GM19468 (cell line): ENCODE measurements at regions not wholly inside any gene's neighbourhood (a gene's known extent, or its start where the extent isn't known, plus 50 kb on each side); places are given as distances from the start of the nearest gene placed in this dataset.

Source experiments
- ATAC-seq: cut with Tn5 transposase; IDR thresholded peaks from one replicate; pipeline ENCODE4 v1.9.1; 2021; ENCODE audit warnings: mild to moderate bottlenecking, moderate library complexity, moderate number of reproducible peaks; ENCODE audit not compliant: unreplicated experiment; ENCODE audit errors: extremely low read depth

DNA sequence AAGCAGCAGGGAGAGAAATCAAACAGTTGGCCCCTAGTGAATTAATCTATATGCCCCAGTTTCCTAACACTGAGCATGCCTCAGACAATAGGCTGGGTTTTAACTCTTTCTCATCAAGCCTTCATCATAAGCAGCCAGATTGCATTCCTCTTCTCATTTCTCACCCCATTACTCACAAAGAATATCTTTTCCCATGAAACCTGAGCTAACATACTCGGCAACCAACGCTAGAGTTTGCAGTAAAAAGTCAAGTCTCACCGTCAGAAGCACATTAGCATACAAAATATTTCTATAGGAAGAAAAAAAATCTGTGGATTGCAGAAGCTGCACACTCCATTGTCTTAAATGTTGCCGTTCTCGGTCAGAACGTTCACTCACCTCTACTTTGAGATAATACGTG is 429.9 kb upstream of the ARID1B start:
- no peak for ATAC-seq

DNA sequence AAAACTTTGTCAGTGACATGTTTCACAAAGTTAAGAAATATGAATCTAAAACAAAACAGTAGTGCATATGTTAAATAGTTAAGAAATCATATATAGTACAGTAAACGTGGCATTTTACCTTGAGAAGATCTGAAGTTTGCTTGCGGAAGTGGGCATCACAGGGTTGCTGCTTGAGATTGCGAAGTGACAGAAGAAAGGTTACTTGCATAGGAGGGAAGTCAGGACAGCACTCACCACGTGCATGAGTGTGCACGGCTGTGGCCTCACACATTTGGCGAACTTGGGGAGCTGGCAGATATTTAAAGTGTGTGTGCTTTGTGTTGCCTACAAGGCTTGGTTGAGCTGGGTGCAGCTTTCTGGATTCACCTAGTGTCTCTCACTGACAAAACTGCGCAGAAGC is 431.5 kb upstream of the ARID1B start:
- no peak for ATAC-seq

DNA sequence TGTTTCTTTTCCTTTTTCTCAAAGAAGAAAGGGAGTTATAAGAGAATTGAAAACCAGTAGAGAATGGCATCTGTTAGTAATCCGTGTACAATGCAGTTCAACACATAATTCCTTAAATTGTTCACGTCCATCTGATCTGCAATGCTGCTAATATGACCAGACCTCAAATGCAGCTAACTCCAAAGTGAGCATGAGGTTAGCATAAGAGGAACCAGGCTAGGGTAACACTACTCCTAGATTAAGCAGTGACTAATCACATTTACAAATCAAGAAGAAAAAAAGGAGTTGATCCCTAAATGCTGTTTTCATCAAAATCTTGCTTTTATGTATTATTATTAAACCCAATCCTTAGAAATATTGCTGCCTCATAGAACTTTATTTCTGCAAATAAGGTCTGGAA is 432.7 kb upstream of the ARID1B start:
- ATAC-seq: no peak

DNA sequence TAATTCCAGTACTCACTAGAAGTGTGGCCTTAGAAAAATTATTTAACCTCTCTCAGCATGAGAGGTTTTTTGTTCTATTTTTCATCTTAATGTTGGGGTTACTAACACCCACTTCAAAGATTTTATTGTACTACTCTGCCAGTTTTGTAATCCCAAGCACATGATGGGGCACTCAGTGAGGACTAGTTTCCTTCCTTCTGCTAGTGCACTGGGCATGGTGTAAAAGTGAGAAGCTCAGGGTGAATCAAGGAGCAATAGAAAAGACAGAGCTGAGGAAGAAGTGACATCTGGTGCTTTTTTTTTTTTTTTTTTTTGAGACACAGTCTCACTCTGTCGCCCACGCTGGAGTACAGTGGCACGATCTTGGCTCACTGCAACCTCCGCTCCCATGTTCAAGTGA is 439.4 kb upstream of the ARID1B start:
- ATAC-seq: no peak

DNA sequence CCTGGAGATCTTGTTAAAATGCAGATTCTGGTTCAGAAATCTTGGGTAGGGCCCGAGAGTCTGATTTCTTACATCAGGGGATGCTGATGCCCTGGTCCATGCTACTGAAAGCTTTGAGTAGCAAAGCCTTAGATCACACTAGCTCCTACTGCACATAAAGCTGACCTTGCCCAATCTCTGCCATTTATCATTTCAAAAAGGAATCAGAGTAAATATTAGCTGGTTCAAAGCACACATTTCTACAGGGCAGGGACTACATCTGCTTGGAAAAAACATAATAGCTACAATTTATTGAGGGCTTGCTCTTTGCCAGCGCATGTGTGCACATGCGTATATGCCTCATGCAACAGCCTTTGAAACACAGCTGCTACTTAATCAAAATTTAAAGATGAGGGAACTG is 440.4 kb upstream of the ARID1B start:
- no peak for ATAC-seq

DNA sequence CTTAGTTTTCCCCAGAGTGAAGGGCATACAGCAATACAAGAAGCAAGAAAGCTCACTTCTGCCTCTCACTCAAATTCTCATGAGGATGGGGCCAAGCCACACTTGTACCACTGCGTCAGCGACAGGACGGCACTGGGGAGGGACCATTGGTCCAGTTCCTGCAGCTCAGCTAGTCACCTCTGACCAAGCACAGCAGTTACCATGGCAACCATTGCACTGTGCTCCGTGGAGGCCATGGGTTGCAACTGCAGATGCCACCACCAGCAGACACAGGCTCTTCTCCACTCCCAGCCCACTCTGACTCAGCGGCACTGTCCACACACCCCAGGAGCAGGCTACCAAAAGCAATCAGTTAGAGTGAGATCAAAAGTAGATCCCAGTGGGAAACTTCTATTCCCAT is 441.1 kb upstream of the ARID1B start:
- no peak for ATAC-seq

DNA sequence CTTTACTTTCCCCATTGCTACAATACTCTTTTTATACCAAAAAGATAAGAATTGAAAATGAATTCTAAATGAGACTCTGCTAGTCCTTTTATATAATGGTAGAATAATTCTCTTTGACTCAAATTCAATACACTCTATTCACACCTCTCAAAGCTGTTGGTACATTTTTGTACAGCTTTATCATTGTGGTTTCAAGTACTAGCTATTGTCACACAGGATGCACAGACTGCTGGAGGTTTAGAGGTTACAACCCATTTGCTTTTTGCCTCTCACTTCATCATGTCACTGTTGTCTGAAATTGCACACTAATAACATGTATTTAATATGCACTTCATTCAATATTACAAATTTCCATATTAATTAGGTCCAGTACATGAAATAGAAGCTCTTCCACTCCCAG is 442.2 kb upstream of the ARID1B start:
- ATAC-seq: no peak

DNA sequence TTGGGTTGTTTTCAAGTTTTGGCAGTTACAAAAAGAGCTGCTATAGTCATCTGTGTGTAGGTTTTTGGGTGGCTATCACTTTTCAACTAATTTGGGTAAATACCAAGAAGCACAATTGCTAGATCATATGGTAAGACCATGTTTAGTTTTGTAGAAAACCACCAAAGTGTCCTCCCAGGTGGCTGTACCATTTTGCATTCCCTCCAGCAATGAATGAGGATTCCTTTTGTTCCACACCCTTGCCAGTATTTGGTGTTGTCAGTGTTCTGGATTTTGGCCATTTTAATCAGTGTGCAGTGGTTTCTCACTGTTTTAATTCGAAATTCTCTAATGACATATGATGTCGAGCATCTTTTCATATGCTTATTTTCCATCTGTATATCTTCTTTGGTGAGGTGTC is 457.5 kb upstream of the ARID1B start:
- no peak for ATAC-seq

DNA sequence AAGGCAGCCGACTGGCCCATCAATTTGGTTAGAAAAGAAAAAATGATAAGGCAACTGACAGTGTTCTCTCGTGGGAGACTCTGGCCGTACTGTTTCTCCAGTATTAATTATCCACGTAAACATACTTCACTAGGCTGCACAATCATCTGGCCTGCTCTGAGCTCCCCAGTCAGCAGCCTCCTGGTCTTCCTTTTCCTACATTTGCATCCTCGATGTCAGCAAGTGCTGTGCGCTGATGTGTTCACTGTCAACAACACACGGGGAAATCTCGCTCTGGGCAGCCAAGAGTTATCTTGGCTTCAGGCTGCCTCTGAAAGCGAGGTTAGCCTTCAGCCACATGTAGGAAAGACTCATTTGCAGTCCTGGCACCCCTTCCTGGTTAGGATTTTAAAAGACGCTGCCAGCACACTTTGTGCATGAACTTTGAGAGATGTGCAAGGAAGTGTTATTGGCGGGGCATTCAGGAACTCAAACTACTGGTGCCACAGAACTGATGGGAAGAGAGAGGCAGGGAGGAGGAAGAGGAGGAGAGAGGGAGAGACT is 460.5 kb upstream of the ARID1B start:
- no peak for ATAC-seq

DNA sequence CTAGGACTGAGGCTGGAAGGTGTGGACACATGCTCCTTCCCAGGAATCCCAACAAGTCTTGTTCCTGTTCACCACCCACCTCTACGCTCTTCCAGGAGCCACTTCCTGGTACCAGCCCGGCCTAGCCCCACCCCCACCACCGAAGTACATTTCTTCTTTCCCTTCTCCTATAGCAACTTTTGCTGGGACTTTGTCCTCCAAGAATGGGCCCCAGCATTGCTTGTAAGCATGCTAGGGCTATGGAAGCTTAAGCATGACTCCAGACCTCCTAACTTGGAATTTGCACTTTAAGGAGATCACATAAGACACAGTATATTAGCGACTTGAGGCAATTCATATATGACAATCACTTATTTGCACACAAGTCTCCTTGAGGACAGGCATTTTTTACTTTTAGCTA is 462.0 kb upstream of the ARID1B start:
- no peak for ATAC-seq

DNA sequence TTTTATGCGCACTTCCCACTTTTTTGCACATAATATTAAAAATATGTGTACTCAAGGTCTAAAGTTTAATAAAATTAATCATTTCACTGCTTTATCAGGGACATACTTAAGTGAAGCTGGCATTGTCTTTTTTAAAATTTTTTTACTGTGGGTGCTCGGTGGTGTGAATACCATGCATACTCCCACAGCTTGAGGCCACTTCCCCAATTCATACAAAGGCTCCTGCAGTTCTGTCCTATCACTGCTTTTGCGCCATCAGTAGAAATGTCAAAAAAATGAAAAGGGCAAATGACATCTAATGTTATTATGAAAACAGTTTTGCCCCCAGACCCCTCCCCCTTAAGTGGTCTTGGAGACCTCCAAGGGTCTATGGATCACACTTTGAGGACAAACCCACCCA is 464.1 kb upstream of the ARID1B start:
- ATAC-seq: no peak

DNA sequence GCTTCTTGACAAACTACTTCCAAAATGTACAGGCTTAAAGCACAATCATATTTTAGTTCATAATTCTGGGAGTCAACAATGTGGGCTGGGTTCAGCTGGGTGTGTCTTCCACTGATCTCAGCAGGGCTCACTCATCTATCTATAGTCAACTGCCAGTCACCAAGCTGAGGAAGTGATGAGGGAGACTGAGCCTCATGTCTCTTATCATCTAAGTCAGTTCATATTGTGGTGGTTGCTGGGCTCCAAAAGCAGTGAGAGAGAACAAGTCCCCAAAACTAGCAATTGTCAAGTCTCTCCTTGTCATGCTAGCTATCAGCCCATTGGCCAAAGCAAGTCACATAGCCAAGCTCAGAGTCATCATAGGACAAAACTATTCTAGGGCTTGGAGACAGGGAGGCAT is 465.9 kb upstream of the ARID1B start:
- no peak for ATAC-seq

DNA sequence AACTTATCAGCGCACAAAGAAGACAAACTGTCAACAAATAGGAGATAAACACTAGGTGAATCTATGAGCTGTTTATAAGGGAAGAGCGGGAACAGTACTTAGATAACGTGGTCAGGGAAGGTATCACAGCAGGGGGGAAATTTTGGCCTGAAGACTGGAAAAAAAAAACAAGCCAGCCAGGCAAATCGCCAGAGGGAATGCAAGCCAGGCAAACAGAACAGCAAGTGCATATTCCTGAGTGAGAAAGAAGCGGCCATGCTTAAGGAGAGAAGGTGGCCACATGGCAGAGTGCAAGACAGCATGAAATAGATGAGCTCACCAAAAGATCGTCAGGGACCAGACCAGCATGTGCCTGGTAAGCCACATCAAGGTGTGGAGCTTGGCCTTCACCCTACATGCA is 466.5 kb upstream of the ARID1B start:
- ATAC-seq: no peak

DNA sequence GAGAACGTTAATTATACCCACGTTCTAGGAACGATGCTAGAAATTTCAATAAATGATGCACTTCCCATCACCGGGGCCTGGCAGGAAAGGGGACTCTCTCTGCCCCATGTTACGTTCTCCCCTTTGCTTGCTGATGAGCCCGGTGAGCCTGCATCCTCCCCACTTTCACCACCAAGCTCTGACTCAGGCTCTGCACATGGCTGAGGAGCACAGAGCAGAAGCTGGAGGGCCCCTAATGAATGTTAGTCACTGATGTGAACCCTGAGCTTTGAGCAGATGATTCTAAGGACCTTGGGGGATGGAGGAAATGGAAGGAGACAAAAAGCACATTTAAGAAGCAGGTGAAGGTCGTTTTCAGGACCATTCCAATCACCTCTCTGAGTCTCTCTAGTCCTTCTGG is 468.2 kb upstream of the ARID1B start:
- no peak for ATAC-seq

DNA sequence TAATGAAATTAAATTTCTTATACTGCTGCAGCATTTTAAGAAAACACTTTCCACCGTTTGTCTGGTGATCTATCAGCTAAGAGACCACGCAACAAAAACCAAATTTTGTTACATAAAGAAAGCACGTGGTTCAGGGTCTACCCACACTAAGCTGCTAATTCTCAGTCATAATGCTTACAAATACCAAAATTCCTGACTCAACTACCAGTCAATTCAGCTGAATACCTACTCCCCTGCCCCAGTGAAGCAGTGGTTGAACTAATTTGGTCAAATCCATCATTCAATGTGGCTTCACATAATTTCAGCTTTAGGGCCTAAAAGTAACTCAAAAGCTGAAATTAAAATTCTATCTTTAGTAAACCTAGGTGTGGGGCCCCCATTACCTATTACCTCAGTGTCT is 468.6 kb upstream of the ARID1B start:
- no peak for ATAC-seq

DNA sequence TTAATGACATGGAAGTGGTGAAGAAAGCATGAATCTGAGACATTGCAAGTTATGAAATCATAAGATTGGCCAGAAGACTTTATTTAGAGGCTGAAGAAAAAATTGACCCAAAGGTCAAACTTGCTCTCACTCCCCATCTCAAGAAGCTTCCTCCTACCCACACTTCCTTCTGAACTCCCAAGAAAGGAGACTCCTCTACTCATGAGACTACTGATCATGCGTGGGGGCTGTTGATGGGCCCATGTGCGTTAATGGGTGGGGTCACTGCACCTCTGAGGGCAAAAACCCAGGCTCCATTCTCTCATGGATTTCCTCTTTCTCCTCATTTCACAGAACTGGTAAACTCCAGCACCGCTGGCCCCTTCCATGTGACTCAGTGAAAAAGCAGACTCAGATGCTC is 470.6 kb upstream of the ARID1B start:
- no peak for ATAC-seq

DNA sequence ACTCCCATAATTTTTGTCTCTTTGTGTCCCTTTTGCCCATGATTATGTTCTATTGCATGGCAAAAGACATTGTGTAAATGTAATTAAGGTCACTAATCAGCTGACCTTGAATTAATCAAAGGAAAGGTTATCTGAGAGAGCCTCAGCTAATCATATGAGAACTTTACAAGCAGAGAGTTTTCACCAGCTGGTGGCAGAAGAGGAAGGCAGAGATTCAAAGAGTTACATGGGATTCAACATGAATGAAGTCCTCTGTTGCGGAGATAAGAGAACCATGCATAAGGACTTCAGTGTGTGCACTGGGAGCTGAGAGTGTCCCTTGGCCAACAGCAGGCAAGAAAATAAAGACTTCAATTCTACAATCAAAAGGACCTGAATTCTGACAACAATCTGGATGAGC is 494.1 kb upstream of the ARID1B start:
- no peak for ATAC-seq

DNA sequence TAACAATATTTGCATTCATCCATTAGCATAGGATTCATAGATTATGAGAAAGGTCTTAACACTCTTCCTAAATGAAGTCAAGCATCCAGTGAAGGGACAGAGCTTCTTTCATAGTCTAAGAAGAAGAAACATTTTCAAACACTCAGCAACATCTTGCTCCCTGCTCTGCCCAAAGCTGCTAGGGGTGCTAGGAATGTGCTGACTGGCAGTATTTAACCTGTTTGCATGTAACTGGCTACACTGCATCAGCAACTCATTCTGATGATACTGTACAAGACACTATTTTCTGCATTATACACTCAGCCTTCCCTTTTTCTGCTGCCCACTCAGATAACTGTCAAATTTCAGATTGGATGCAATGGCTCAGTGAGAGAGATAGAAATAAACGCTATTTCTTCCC is 495.1 kb upstream of the ARID1B start:
- ATAC-seq: no peak

DNA sequence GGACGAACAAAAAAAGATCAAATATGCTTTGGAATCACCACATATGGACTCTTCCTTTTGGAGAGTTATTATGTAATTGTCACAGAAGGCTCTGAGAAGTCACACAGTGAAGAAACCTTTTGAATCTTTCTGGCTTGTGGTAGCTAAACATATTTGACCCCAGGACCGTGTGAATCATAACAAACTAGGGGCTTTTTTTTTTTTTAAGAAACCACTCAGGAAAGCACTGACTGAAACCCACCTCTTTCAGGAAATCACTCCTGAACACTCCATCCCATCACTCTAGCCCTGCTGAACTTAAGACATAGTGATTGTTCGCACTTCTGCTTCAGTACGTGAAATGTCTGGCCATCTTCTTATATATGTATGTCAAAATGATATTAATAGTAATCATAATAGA is 495.9 kb upstream of the ARID1B start:
- ATAC-seq: no peak

DNA sequence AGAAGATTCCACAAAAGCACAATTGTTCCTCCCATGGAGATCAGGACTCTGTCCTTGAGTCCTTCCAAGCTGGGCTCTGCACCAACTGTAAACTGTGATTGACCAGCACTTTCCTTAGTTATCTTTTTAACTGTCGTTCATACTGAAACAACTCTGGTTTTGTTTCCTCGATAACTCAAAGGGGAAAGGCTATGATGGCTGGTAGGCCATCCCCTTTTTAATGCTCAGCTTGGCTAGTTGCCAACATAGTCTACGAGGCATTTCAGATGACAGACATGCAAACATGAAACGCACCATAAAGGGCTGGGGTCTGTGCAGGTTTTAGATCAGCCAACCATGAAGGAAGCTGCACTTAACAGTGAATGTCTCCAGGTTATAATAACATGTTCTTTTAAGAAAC is 497.1 kb upstream of the ARID1B start:
- no peak for ATAC-seq

DNA sequence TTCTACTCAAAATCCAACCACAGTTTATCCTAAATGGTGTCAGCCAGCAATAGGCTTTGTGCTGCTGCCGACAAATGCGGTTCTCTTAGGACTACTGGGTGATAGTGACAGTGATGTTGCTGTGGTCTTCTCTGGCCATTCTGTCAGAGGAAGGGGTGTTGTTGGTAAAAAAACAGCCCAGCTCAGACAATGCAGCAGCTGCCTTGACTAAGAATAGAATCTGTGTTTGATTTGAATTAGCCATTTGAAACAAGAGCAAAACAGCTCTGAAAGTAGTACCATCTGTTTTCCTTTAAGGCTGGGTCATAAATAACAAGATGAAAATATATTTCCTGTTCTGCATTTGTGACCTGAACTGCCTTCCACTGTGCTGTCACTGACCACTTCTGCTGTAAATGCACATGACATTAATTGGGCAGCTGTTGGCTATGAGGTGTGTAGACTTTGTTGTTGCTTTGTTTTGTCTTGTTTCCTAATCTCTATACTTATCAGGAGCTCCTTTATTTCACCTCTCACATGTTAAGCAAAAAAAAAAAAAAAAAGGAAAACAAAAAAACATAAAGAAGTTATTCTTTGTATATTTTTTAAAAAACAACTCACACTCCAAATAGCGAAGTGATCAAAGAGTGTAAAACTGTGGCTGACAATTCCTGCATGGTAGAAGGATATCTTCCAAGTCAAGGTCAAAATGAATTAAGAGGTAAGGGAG is 497.8 kb upstream of the ARID1B start:
- peak; percentile 44 for ATAC-seq

DNA sequence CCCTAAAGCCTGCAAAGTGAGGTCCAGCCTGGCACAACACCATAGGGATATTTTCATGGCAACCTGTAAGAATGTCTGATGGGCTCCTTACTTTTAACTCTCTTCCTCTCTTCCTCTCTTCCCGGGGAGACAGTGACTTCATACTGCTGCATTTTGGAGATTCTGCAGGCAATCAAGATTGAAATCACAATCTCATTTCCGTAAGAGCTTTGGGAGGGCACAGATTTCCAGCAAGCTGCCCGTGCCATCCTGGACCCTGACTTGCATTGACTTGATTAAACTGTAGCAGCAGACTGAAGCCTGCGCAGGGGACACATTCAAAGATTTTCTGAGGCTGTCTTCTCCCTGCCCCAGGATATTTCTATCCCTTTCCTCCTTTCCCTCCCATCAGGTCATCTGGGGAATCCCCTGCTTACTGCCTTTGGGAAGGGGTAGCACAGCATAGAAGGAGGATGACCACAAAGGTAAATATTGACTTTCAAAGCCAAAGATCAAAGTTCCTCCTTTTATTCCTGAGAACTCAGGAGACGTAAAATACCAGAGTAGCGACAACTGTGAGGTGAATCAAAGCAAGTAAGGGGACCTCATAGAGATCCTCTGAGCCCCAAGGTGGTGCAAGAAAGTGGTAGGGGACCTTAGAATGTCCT is 504.0 kb upstream of the ARID1B start:
- no peak for ATAC-seq
